ENCODE measurements at regions not wholly inside any gene's neighbourhood (a gene's known extent, or its start where the extent isn't known, plus 50 kb on each side); places are given as distances from the start of the nearest gene placed in this dataset.

GRCh38 chr15:95639208-95639607, 691.3 kb upstream of the NR2F2 start:
- no peak overlapping the region for H3K4me3 ChIP-seq (ENCODE audit: extremely low read depth in 1 of 4, insufficient read depth in 2 of 4, low read depth in 3 of 4, low read length in 4 of 4)
- H3K23ac ChIP-seq (ENCODE audit: insufficient read length) = no peak overlapping the region
- no peak overlapping the region for H4K91ac ChIP-seq (replicated peaks; ENCODE audit: insufficient read length, low read length)
- no peaks in the 10 kb centered on the region for H3K36me3 ChIP-seq (ENCODE audit: control insufficient read depth in 2 of 4, insufficient read depth in 4 of 4, low read length in 3 of 4)
- no peak overlapping the region for H2BK120ac ChIP-seq (replicated peaks; ENCODE audit: low read depth, low read length)
- H3K27me3 ChIP-seq (replicated peaks in 1 of 4; ENCODE audit: control insufficient read depth in 3 of 4, extremely low read depth in 1 of 4, insufficient read depth in 3 of 4, low read length in 3 of 4) = no peaks in the 10 kb centered on the region
- FAIRE-seq = no peak
- H3K4me1 ChIP-seq (replicated peaks in 1 of 4; ENCODE audit: control insufficient read depth in 3 of 4, insufficient read depth in 4 of 4, low read length in 3 of 4) = no peaks in the 10 kb centered on the region
- no peak for DNase-seq (ENCODE audit: low read depth in 1 of 2, low spot score in 2 of 2)
- no peak overlapping the region for H3K4me2 ChIP-seq (ENCODE audit: insufficient read depth in 1 of 2, low read depth in 2 of 2, low read length in 2 of 2)
- no peaks in the 10 kb centered on the region for H3K79me1 ChIP-seq (ENCODE audit: low read depth, low read length)
- no peak overlapping the region for H2AK5ac ChIP-seq (ENCODE audit: low read depth, low read length)
- no peak overlapping the region for H2BK15ac ChIP-seq (ENCODE audit: low read length)
- no peak overlapping the region for H2BK12ac ChIP-seq (ENCODE audit: low read depth, low read length)
- H2BK5ac ChIP-seq (ENCODE audit: low read depth, low read length) = no peak overlapping the region
- WGBS, 2 experiments (ENCODE audit: extremely low coverage in 1 of 2, insufficient coverage in 1 of 2, insufficient read length in 1 of 2, insufficient replicate concordance in 2 of 2, low coverage in 1 of 2, low lambda C conversion rate in 2 of 2, missing lambda C conversion rate in 1 of 2) = 94% methylated on average over 4 of the region's 4 CpGs; no CpG with 5 or more reads in 1 of the 2 experiments
- H3K9ac ChIP-seq (replicated peaks in 1 of 4; ENCODE audit: extremely low read depth in 1 of 4, low read depth in 3 of 4, low read length in 3 of 4) = no peak overlapping the region
- TF ChIP-seq SP4 (IDR thresholded peaks at IDR 0.05; ENCODE audit: low read length) = no peak
- no peak overlapping the region for H2AFZ ChIP-seq (ENCODE audit: low read length)
- no peaks in the 10 kb centered on the region for H4K20me1 ChIP-seq (replicated peaks in 1 of 2; ENCODE audit: control insufficient read depth in 1 of 2, insufficient read depth in 2 of 2, low read length in 2 of 2)
- no peak overlapping the region for H4K5ac ChIP-seq (ENCODE audit: insufficient read length, low read depth, low read length)
- no peak overlapping the region for H3K18ac ChIP-seq (ENCODE audit: extremely low read depth, low read length)
- no peaks in the 10 kb centered on the region for H3K23me2 ChIP-seq (ENCODE audit: low read depth, low read length)
- H3K9me3 ChIP-seq (ENCODE audit: insufficient read depth in 2 of 2, low read depth in 1 of 2, low read length in 1 of 2) = no peaks in the 10 kb centered on the region
- no peak overlapping the region for H3K14ac ChIP-seq (ENCODE audit: insufficient read length)
- no peaks in the 10 kb centered on the region for H3K79me2 ChIP-seq (ENCODE audit: control insufficient read depth in 1 of 2, insufficient read depth in 2 of 2, low read length in 2 of 2)
- H4K8ac ChIP-seq (ENCODE audit: extremely low read depth, insufficient read depth, low read length) = no peak overlapping the region
- H3K56ac ChIP-seq (replicated peaks; ENCODE audit: insufficient read length, low read depth, low read length) = no peak overlapping the region
- no peak overlapping the region for H2BK20ac ChIP-seq (ENCODE audit: low read length)
- ChIA-PET CTCF (ENCODE audit: partially characterized antibody) (interaction anchor here (0.9 to 1.6 kb wide), 3 partner anchors 10 to 346 kb away, joined by 3 to 5 read pairs (median 3); no protein-coding TSS in a partner anchor), POLR2A (ENCODE audit: partially characterized antibody) (no interaction called here)
- no peak overlapping the region for H3K27ac ChIP-seq (ENCODE audit: low read depth, low read length)
- no peak overlapping the region for H3K4ac ChIP-seq (replicated peaks; ENCODE audit: insufficient read length, low read depth, low read length)

All from H1 (cell line).